ENCODE measurements at regions not wholly inside any gene's neighbourhood (a gene's known extent, or its start where the extent isn't known, plus 50 kb on each side); places are given as distances from the start of the nearest gene placed in this dataset.

- H3K79me2 ChIP-seq (ENCODE audit: insufficient read depth, low read length) = no peaks in the 10 kb centered on the region
- no peak overlapping the region for H3K27ac ChIP-seq (ENCODE audit: low read depth, low read length)
- no TSS peak for BruUV-seq (replicated peaks)
- no peak for ATAC-seq
- no peak overlapping the region for H2AFZ ChIP-seq (ENCODE audit: low read depth, low read length, poor library complexity, severe bottlenecking)
- H3K4me1 ChIP-seq (ENCODE audit: control insufficient read depth in 1 of 2, insufficient read depth in 2 of 2, low read length in 2 of 2) = no peaks in the 10 kb centered on the region
- H3K4me3 ChIP-seq (replicated peaks in 1 of 2; ENCODE audit: low read depth in 1 of 2, low read length in 2 of 2) = no peak overlapping the region
- ChIA-PET CTCF (no interaction called here), RAD21 (ENCODE audit: low non-redundant PET in 1 of 2, low total read pairs in 2 of 2, uncharacterized antibody in 2 of 2, unreplicated experiment in 2 of 2) (no interaction called here), POLR2A (no interaction called here)
- H3K9ac ChIP-seq (ENCODE audit: low read length) = no peak overlapping the region
- TF ChIP-seq EZH2phosphoT487 (IDR thresholded peaks at IDR 0.05; ENCODE audit: borderline replicate concordance) (no peak), JUND (IDR thresholded peaks at IDR 0.05) (no peak), MAX (IDR thresholded peaks at IDR 0.05) (no peak), ZNF274 (IDR thresholded peaks at IDR 0.05; ENCODE audit: low read depth, low read length) (no peak), POLR2AphosphoS5 (IDR thresholded peaks at IDR 0.05; ENCODE audit: low read depth, low read length) (no peak), TCF7L2 (IDR thresholded peaks at IDR 0.05; ENCODE audit: borderline replicate concordance, extremely low read depth, insufficient read depth, insufficient read length) (no peak), EZH2 (IDR thresholded peaks at IDR 0.05) (no peak)
- no peaks in the 10 kb centered on the region for H3K36me3 ChIP-seq (ENCODE audit: control insufficient read depth in 1 of 2, insufficient read depth in 2 of 2, low read length in 2 of 2)
- no peak overlapping the region for H3K4me2 ChIP-seq (ENCODE audit: low read length)
- DNase-seq (ENCODE audit: low read depth, low spot score) = no peak
- peaks cover 27% of the 10 kb centered on the region; the same call in 1 of the 2 replicates for H3K27me3 ChIP-seq (ENCODE audit: insufficient read depth, low read length)
- no peaks in the 10 kb centered on the region for H3K9me3 ChIP-seq (ENCODE audit: control insufficient read depth in 1 of 2, insufficient read depth in 1 of 2, low read depth in 1 of 2, low read length in 2 of 2)
- H4K20me1 ChIP-seq (ENCODE audit: insufficient read depth) = no peaks in the 10 kb centered on the region
- H3K9me2 ChIP-seq (ENCODE audit: insufficient read depth) = no peaks in the 10 kb centered on the region
- intact Hi-C loops (cut with micrococcal nuclease) = no loop called here
Observed at GRCh38 chr11:112665291-112665690, 295.9 kb upstream of the NCAM1 start.

GRCh38 chr11:112666253-112666652 lies 295.0 kb upstream of the NCAM1 start:
- H3K4me1 ChIP-seq (ENCODE audit: control insufficient read depth in 1 of 2, insufficient read depth in 2 of 2, low read length in 2 of 2) = no peaks in the 10 kb centered on the region
- H3K4me3 ChIP-seq (replicated peaks in 1 of 2; ENCODE audit: low read depth in 1 of 2, low read length in 2 of 2) = no peak overlapping the region
- DNase-seq (ENCODE audit: low read depth, low spot score) = no peak
- no peaks in the 10 kb centered on the region for H3K9me3 ChIP-seq (ENCODE audit: control insufficient read depth in 1 of 2, insufficient read depth in 1 of 2, low read depth in 1 of 2, low read length in 2 of 2)
- H3K79me2 ChIP-seq (ENCODE audit: insufficient read depth, low read length) = no peaks in the 10 kb centered on the region
- BruUV-seq (replicated peaks) = no TSS peak
- ChIA-PET RAD21 (ENCODE audit: low non-redundant PET in 1 of 2, low total read pairs in 2 of 2, uncharacterized antibody in 2 of 2, unreplicated experiment in 2 of 2) (no interaction called here), CTCF (no interaction called here), POLR2A (no interaction called here)
- peaks cover 27% of the 10 kb centered on the region; the same call in 1 of the 2 replicates for H3K27me3 ChIP-seq (ENCODE audit: insufficient read depth, low read length)
- H3K36me3 ChIP-seq (ENCODE audit: control insufficient read depth in 1 of 2, insufficient read depth in 2 of 2, low read length in 2 of 2) = no peaks in the 10 kb centered on the region
- no peak overlapping the region for H2AFZ ChIP-seq (ENCODE audit: low read depth, low read length, poor library complexity, severe bottlenecking)
- H4K20me1 ChIP-seq (ENCODE audit: insufficient read depth) = no peaks in the 10 kb centered on the region
- no peak for ATAC-seq
- intact Hi-C loops (cut with micrococcal nuclease) = no loop called here
- TF ChIP-seq ZNF274 (IDR thresholded peaks at IDR 0.05; ENCODE audit: low read depth, low read length) (no peak), POLR2A (IDR thresholded peaks at IDR 0.05; ENCODE audit: borderline replicate concordance, extremely low read depth, insufficient read depth, insufficient read length) (no peak), YY1 (IDR thresholded peaks at IDR 0.05; ENCODE audit: extremely low read depth, insufficient replicate concordance, low read depth, low read length) (no peak), CBX3 (IDR thresholded peaks at IDR 0.05; ENCODE audit: low read depth) (no peak), SRF (IDR thresholded peaks at IDR 0.05; ENCODE audit: low read depth) (no peak)
- H3K9me2 ChIP-seq (ENCODE audit: insufficient read depth) = no peaks in the 10 kb centered on the region
- H3K4me2 ChIP-seq (ENCODE audit: low read length) = no peak overlapping the region
- H3K9ac ChIP-seq (ENCODE audit: low read length) = no peak overlapping the region
- H3K27ac ChIP-seq (ENCODE audit: low read depth, low read length) = no peak overlapping the region

Data from HCT116 (cell line).